ENCODE measurements at regions not wholly inside any gene's neighbourhood (a gene's known extent, or its start where the extent isn't known, plus 50 kb on each side); places are given as distances from the start of the nearest gene placed in this dataset.

- no peak overlapping the region for H3T11ph ChIP-seq (ENCODE audit: low read length)
- H3K4me2 ChIP-seq (ENCODE audit: insufficient read depth, insufficient read length, low read length): no peak overlapping the region
- no peak overlapping the region for H4K8ac ChIP-seq (replicated peaks; ENCODE audit: insufficient read length, low read depth, low read length)
- no peak overlapping the region for H2AK5ac ChIP-seq (ENCODE audit: insufficient read length, low read length)
- no peak overlapping the region for H3K23ac ChIP-seq (ENCODE audit: insufficient read length, low read depth, low read length)
- H3K9ac ChIP-seq (ENCODE audit: extremely low read depth, insufficient read length, low read length): no peak overlapping the region
- no peak overlapping the region for H2BK12ac ChIP-seq (ENCODE audit: insufficient read length, low read depth, low read length)
- no peak overlapping the region for H4K5ac ChIP-seq (ENCODE audit: insufficient read length, low read depth, low read length)
- no peak for TF ChIP-seq CTCF (conservative IDR thresholded peaks at IDR 0.05)
- Mint-ChIP-seq H3K27ac (no peak overlapping the region), H3K4me1 (peaks cover 3 to 13% of the 10 kb centered on the region in 2 experiments; a peak in 3 of 4 replicates), H3K4me3 (no peak overlapping the region), H3K36me3 (ENCODE audit: insufficient read depth in 1 of 3, low read depth in 3 of 3) (no peaks in the 10 kb centered on the region), H3K9me3 (no peaks in the 10 kb centered on the region), H3K27me3 (ENCODE audit: low read depth) (no peaks in the 10 kb centered on the region; the same call in 1 of the 2 replicates)
- H3K9me3 ChIP-seq (ENCODE audit: control insufficient read depth, low read depth, low read length): no peaks in the 10 kb centered on the region
- no peak overlapping the region for H4K91ac ChIP-seq (ENCODE audit: insufficient read length, low read depth, low read length)
- no peak overlapping the region for H3K27ac ChIP-seq (ENCODE audit: insufficient read length, low read depth, low read length)
- no peak overlapping the region for H2BK5ac ChIP-seq (ENCODE audit: insufficient read length, low read length)
- H3K14ac ChIP-seq (ENCODE audit: insufficient read depth, low read length): no peak overlapping the region
- no peaks in the 10 kb centered on the region for H3K27me3 ChIP-seq (ENCODE audit: insufficient read depth, low read length)
- DNase-seq: no peak
- no peaks in the 10 kb centered on the region for H3K79me1 ChIP-seq (ENCODE audit: insufficient read depth, low read depth, low read length, poor library complexity, severe bottlenecking)
- H3K79me2 ChIP-seq (ENCODE audit: insufficient read depth, low read length): no peaks in the 10 kb centered on the region
- no peaks in the 10 kb centered on the region for H3K23me2 ChIP-seq (ENCODE audit: insufficient read length, low read depth, low read length, poor library complexity, severe bottlenecking)
- no peak overlapping the region for H3K18ac ChIP-seq (ENCODE audit: insufficient read length, low read depth, low read length)
- no CpG with 5 or more reads among the region's 1 CpG for WGBS (ENCODE audit: extremely low coverage, insufficient read length, low lambda C conversion rate)
- H4K20me1 ChIP-seq (ENCODE audit: control insufficient read depth, insufficient read depth, insufficient read length): no peaks in the 10 kb centered on the region
- H2BK15ac ChIP-seq (ENCODE audit: low read depth, low read length): no peak overlapping the region
- H3K56ac ChIP-seq (ENCODE audit: insufficient read length, low read depth, low read length): no peak overlapping the region
- H2BK20ac ChIP-seq (ENCODE audit: low read depth, low read length, poor library complexity, severe bottlenecking): no peak overlapping the region
- no peak overlapping the region for H2AFZ ChIP-seq (ENCODE audit: low read length)
- no peaks in the 10 kb centered on the region for H3K4me1 ChIP-seq (ENCODE audit: insufficient read depth, low read length)
- no peak overlapping the region for H3K4ac ChIP-seq (ENCODE audit: low read depth, low read length)
- H2BK120ac ChIP-seq (ENCODE audit: low read depth, low read length, poor library complexity, severe bottlenecking): no peak overlapping the region
Observed at GRCh38 chr3:73855813-73856212, 231.1 kb upstream of the PDZRN3 start.

Measured in H9 (cell line).